HEK293 (cell line): ENCODE measurements at regions not wholly inside any gene's neighbourhood (a gene's known extent, or its start where the extent isn't known, plus 50 kb on each side); places are given as distances from the start of the nearest gene placed in this dataset.

Source experiments
- CTCF ChIA-PET: fragments of 350-600 bp; formaldehyde crosslinking; extraction: SDS; loops from one replicate; lab custom pipeline; 2021; ENCODE audit warnings: antibody characterized with exemption; lab: Yijun Ruan, JAX
- POLR2A ChIA-PET: fragments of 300-600 bp; formaldehyde crosslinking; extraction: SDS; loops from one replicate; lab custom pipeline; 2020; ENCODE audit warnings: antibody characterized with exemption, inconsistent platforms; lab: Yijun Ruan, JAX
- H3K27ac ChIP-seq: fragments of 200-500 bp; sonication (Bioruptor generic); 2 replicates; pipeline ENCODE4 v1.5.1; 2014; ENCODE audit warnings: low read depth, low read length, control low read depth, inconsistent platforms; ENCODE audit errors: extremely low read depth
- H3K36me3 ChIP-seq, 2 experiments: fragments of 200-500 bp in 1 of 2; sonication (Bioruptor generic) in 1 of 2; 1 replicate in 1 of 2; 2 replicates in 1 of 2; pipeline ENCODE4 v1.5.1; 2014 to 2017; ENCODE audit warnings: inconsistent platforms in 2 of 2, low read length in 2 of 2; ENCODE audit not compliant: control insufficient read depth in 2 of 2, insufficient read depth in 1 of 2
- H3K4me1 ChIP-seq: fragments of 200-500 bp; sonication (Bioruptor generic); 2 replicates; pipeline ENCODE4 v1.5.1; 2014; ENCODE audit warnings: mild to moderate bottlenecking, low read length, inconsistent platforms; ENCODE audit not compliant: control insufficient read depth, insufficient read depth
- H3K4me3 ChIP-seq: 2 replicates; pipeline ENCODE4 v1.5.1; 2011; ENCODE audit warnings: low read depth, mild to moderate bottlenecking, control low read depth, low read length, moderate library complexity
- H3K9me3 ChIP-seq: fragments of 200-500 bp; sonication (Bioruptor generic); 2 replicates; pipeline ENCODE4 v1.5.1; 2014; ENCODE audit warnings: low read depth, low read length, inconsistent platforms; ENCODE audit not compliant: control insufficient read depth, insufficient read depth
- OSR2 ChIP-seq: fragments of 450-650 bp; formaldehyde crosslinking; IDR thresholded peaks from 2 replicates; pipeline ENCODE4 v1.5.1; 2016; ENCODE audit warnings: missing biosample characterization, missing genetic modification characterization
- SCRT1 ChIP-seq: fragments of 450-650 bp; formaldehyde crosslinking; IDR thresholded peaks from 2 replicates; pipeline ENCODE4 v1.5.1; 2016; ENCODE audit warnings: missing biosample characterization, missing genetic modification characterization, borderline replicate concordance
- WT1 ChIP-seq: fragments of 450-650 bp; formaldehyde crosslinking; IDR thresholded peaks from 2 replicates; pipeline ENCODE4 v1.5.1; 2016; ENCODE audit warnings: missing biosample characterization, missing genetic modification characterization
- YY1 ChIP-seq: fragments of 450-650 bp; formaldehyde crosslinking; IDR thresholded peaks from 2 replicates; pipeline ENCODE4 v1.5.1; 2018; ENCODE audit warnings: missing biosample characterization, missing genetic modification characterization
- ZBTB1 ChIP-seq: fragments of 450-650 bp; formaldehyde crosslinking; IDR thresholded peaks from 2 replicates; pipeline ENCODE4 v1.5.1; 2016; ENCODE audit warnings: missing biosample characterization, missing genetic modification characterization
- ZBTB17 ChIP-seq: fragments of 450-650 bp; formaldehyde crosslinking; IDR thresholded peaks from 2 replicates; pipeline ENCODE4 v1.5.1; 2016; ENCODE audit warnings: missing biosample characterization, missing genetic modification characterization
- ZBTB21 ChIP-seq: fragments of 450-650 bp; formaldehyde crosslinking; IDR thresholded peaks from 2 replicates; pipeline ENCODE4 v1.5.1; 2017; ENCODE audit warnings: missing biosample characterization, missing genetic modification characterization
- ZBTB7A ChIP-seq: fragments of 450-650 bp; formaldehyde crosslinking; IDR thresholded peaks from 2 replicates; pipeline ENCODE4 v1.5.1; 2016; ENCODE audit warnings: low read depth, missing biosample characterization, missing genetic modification characterization
- ZNF133 ChIP-seq: fragments of 450-650 bp; formaldehyde crosslinking; IDR thresholded peaks from 2 replicates; pipeline ENCODE4 v1.5.1; 2016; ENCODE audit warnings: missing biosample characterization, missing genetic modification characterization
- ZNF138 ChIP-seq: fragments of 450-650 bp; formaldehyde crosslinking; IDR thresholded peaks from 2 replicates; pipeline ENCODE4 v1.5.1; 2016; ENCODE audit warnings: missing biosample characterization, missing genetic modification characterization, borderline replicate concordance
- ZNF2 ChIP-seq: fragments of 450-650 bp; formaldehyde crosslinking; IDR thresholded peaks from 2 replicates; pipeline ENCODE4 v1.5.1; 2016; ENCODE audit warnings: missing biosample characterization, missing genetic modification characterization
- ZNF223 ChIP-seq: fragments of 450-650 bp; formaldehyde crosslinking; IDR thresholded peaks from 2 replicates; pipeline ENCODE4 v1.5.1; 2016; ENCODE audit warnings: missing biosample characterization, missing genetic modification characterization
- ZNF239 ChIP-seq: fragments of 450-650 bp; formaldehyde crosslinking; IDR thresholded peaks from 2 replicates; pipeline ENCODE4 v1.5.1; 2016; ENCODE audit warnings: missing biosample characterization, missing genetic modification characterization
- ZNF248 ChIP-seq: fragments of 450-650 bp; formaldehyde crosslinking; IDR thresholded peaks from 2 replicates; pipeline ENCODE4 v1.5.1; 2017; ENCODE audit warnings: missing biosample characterization, missing genetic modification characterization
- ZNF394 ChIP-seq: fragments of 450-650 bp; formaldehyde crosslinking; IDR thresholded peaks from 2 replicates; pipeline ENCODE4 v1.5.1; 2016; ENCODE audit warnings: missing biosample characterization, missing genetic modification characterization, mild to moderate bottlenecking, moderate library complexity, borderline replicate concordance
- ZNF404 ChIP-seq: fragments of 450-650 bp; formaldehyde crosslinking; IDR thresholded peaks from 2 replicates; pipeline ENCODE4 v1.5.1; 2017; ENCODE audit warnings: missing biosample characterization, missing genetic modification characterization
- ZNF416 ChIP-seq: fragments of 450-650 bp; formaldehyde crosslinking; IDR thresholded peaks from 2 replicates; pipeline ENCODE4 v1.5.1; 2016; ENCODE audit warnings: missing biosample characterization, missing genetic modification characterization
- ZNF426 ChIP-seq: fragments of 450-650 bp; formaldehyde crosslinking; IDR thresholded peaks from 2 replicates; pipeline ENCODE4 v1.5.1; 2017; ENCODE audit warnings: missing biosample characterization, missing genetic modification characterization, mild to moderate bottlenecking, inconsistent platforms, moderate library complexity
- ZNF560 ChIP-seq: fragments of 450-650 bp; formaldehyde crosslinking; IDR thresholded peaks from 2 replicates; pipeline ENCODE4 v1.5.1; 2017; ENCODE audit warnings: missing biosample characterization, missing genetic modification characterization, borderline replicate concordance
- ZNF623 ChIP-seq: fragments of 450-650 bp; formaldehyde crosslinking; IDR thresholded peaks from 2 replicates; pipeline ENCODE4 v1.5.1; 2016; ENCODE audit warnings: missing biosample characterization, missing genetic modification characterization
- ZNF654 ChIP-seq: fragments of 450-650 bp; formaldehyde crosslinking; IDR thresholded peaks from 2 replicates; pipeline ENCODE4 v1.5.1; 2016; ENCODE audit warnings: low read depth, missing biosample characterization, missing genetic modification characterization
- ZNF747 ChIP-seq: fragments of 450-650 bp; formaldehyde crosslinking; IDR thresholded peaks from 2 replicates; pipeline ENCODE4 v1.5.1; 2016; ENCODE audit warnings: missing biosample characterization, missing genetic modification characterization
- ZNF791 ChIP-seq: fragments of 450-650 bp; formaldehyde crosslinking; IDR thresholded peaks from 2 replicates; pipeline ENCODE4 v1.5.1; 2016; ENCODE audit warnings: missing biosample characterization, missing genetic modification characterization
- ZNF830 ChIP-seq: fragments of 450-650 bp; IDR thresholded peaks from 2 replicates; pipeline ENCODE4 v1.5.0; 2018; ENCODE audit warnings: missing biosample characterization, missing genetic modification characterization, low read depth, mild to moderate bottlenecking, moderate library complexity
- ZSCAN23 ChIP-seq: fragments of 450-650 bp; formaldehyde crosslinking; IDR thresholded peaks from 2 replicates; pipeline ENCODE4 v1.5.1; 2016; ENCODE audit warnings: missing biosample characterization, missing genetic modification characterization
- ZSCAN30 ChIP-seq: fragments of 450-650 bp; IDR thresholded peaks from 2 replicates; pipeline ENCODE4 v1.5.1; 2018; ENCODE audit warnings: missing biosample characterization, mild to moderate bottlenecking, missing genetic modification characterization, moderate library complexity
- TF ChIP-seq, protein P1 (sequence below): fragments of 450-650 bp; formaldehyde crosslinking; IDR thresholded peaks from 2 replicates; pipeline ENCODE4 v1.5.1; 2017; ENCODE audit warnings: missing biosample characterization, missing genetic modification characterization

- TF ChIP-seq OSR2 (tag by site-specific recombination) (no peak), YY1 (no peak), ZNF623 (tag by site-specific recombination) (no peak), ZBTB21 (tag by site-specific recombination) (no peak), ZBTB1 (tag by site-specific recombination) (no peak), ZNF223 (tag by site-specific recombination) (no peak), ZNF138 (tag by site-specific recombination) (no peak), ZNF747 (no peak), ZNF248 (no peak)
- TF ChIP-seq, protein P1, sequence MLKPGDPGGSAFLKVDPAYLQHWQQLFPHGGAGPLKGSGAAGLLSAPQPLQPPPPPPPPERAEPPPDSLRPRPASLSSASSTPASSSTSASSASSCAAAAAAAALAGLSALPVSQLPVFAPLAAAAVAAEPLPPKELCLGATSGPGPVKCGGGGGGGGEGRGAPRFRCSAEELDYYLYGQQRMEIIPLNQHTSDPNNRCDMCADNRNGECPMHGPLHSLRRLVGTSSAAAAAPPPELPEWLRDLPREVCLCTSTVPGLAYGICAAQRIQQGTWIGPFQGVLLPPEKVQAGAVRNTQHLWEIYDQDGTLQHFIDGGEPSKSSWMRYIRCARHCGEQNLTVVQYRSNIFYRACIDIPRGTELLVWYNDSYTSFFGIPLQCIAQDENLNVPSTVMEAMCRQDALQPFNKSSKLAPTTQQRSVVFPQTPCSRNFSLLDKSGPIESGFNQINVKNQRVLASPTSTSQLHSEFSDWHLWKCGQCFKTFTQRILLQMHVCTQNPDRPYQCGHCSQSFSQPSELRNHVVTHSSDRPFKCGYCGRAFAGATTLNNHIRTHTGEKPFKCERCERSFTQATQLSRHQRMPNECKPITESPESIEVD (tag by site-specific recombination) = no peak
- Histone ChIP-seq H3K4me1 (no peaks in the 10 kb centered on the region), H3K36me3 (no peaks in the 10 kb centered on the region), H3K4me3 (no peak overlapping the region), H3K27ac (no peak overlapping the region), H3K9me3 (no peaks in the 10 kb centered on the region)
- POLR2A ChIA-PET = no interaction called here
- CTCF ChIA-PET = interaction anchor here (1.5 kb wide), 1 partner anchor 83 kb away, joined by 5 read pairs; no protein-coding TSS in a partner anchor
Observed at GRCh38 chr5:103391659-103392058, 133.1 kb downstream of the MACIR start.

GRCh38 chr5:103389846-103390245 is 131.3 kb downstream of the MACIR start:
- POLR2A ChIA-PET = no interaction called here
- CTCF ChIA-PET = no interaction called here
- no peak overlapping the region for H3K27ac ChIP-seq
- TF ChIP-seq ZNF416 (tag by site-specific recombination) = no peak
- no peak for TF ChIP-seq ZNF791
- TF ChIP-seq ZNF654 (tag by site-specific recombination) = no peak
- no peak for TF ChIP-seq ZNF404 (tag by site-specific recombination)
- TF ChIP-seq WT1 (tag by site-specific recombination) = no peak
- TF ChIP-seq ZNF239 (tag by site-specific recombination) = no peak
- no peak for TF ChIP-seq ZNF560 (tag by site-specific recombination)
- no peak for TF ChIP-seq ZNF138 (tag by site-specific recombination)
- TF ChIP-seq ZBTB17 = no peak
- no peak for TF ChIP-seq ZSCAN30 (tag by site-specific recombination)
- no peak for TF ChIP-seq ZNF830 (tag by site-specific recombination)
- no peak for TF ChIP-seq ZSCAN23 (tag by site-specific recombination)
- no peak for TF ChIP-seq ZBTB7A (tag by site-specific recombination)
- no peak for TF ChIP-seq SCRT1
- TF ChIP-seq ZNF394 = no peak
- no peak for TF ChIP-seq ZNF2 (tag by site-specific recombination)
- no peak for TF ChIP-seq ZNF133 (tag by site-specific recombination)
- TF ChIP-seq ZNF426 (tag by site-specific recombination) = no peak
- H3K4me1 ChIP-seq = no peaks in the 10 kb centered on the region
- H3K4me3 ChIP-seq = no peak overlapping the region
- no peaks in the 10 kb centered on the region for H3K36me3 ChIP-seq
- no peaks in the 10 kb centered on the region for H3K9me3 ChIP-seq
